GM21723 (cell line): ENCODE measurements at regions not wholly inside any gene's neighbourhood (a gene's known extent, or its start where the extent isn't known, plus 50 kb on each side); places are given as distances from the start of the nearest gene placed in this dataset.
"Not testable (repeated sequence)": the region's sequence is repeated elsewhere in the genome, so short reads cannot be mapped to it uniquely, and the experiment has no call there.

Experiments used
- ATAC-seq: cut with Tn5 transposase; IDR thresholded peaks from one replicate; pipeline ENCODE4 v1.9.1; 2021; ENCODE audit warnings: mild to moderate bottlenecking, moderate library complexity; ENCODE audit not compliant: unreplicated experiment

DNA sequence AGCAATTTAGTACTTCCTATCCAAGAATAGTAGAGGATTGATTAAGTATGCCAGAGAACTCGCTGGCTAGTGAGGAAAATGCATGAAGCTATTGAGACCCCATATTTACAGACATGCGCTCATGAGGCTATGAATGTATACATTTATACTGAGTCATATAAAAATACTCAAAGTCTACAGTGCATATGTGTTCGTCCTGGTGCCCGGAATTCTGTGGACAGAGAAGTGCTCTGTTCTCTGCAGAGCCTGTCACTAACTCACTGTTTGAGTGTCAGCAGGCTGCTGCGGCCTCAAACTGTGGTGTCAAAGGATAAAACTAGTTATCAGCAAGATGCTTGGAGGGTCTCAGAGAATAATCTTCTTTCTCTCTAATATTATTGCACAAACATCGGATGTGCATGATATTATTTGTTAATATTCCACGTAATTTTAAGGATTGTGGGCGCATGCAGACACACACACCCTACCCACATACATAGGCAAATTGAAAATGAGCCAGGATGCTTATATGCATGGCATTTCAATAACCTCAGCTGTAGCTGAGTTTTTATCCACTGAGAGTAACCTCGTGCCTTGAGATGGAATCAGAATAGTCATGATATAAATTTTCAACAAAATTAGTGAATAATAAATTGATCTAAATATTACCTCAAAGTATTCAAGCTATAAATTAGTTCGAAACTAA, 50.0 kb upstream of the TSC22D2 start:
- no peak for ATAC-seq

DNA sequence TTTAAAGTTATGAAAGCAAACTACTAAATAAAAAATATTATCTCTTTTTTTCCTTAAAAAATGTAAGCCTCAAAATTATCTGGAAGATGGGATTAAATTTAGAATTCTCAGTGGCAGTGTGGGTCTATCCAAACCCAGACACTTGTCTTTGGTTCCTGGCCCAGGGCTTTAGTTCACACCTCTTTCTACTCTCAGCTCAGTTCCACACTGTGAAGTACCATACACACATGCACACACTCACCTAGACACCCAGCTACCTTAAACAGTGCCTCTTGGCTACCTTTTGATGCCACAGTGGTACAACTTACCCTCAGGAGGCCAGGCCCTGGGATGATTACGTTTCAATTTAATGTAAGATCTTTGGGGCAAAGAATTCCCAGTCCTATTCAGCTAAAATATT, 51.0 kb upstream of the TSC22D2 start:
- no peak for ATAC-seq

DNA sequence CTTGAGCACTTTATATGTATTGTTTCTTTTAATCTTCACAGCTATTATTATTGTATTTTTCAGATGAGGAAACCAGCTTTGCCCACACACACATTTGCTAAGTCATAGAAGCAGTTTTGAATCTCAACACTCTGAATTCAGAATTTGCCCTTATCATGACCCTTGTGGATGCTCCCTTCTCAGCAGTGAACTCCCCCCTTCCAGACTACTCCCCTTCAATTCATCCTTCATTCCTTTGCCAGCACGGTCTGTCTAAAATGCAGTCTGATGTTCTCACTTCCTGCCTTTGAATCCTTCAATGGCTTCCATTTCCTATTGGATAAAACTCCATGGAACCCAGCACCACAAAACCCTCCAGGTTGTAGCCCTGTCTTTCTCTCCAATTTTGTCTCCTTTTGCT, 52.5 kb upstream of the TSC22D2 start:
- no peak for ATAC-seq

DNA sequence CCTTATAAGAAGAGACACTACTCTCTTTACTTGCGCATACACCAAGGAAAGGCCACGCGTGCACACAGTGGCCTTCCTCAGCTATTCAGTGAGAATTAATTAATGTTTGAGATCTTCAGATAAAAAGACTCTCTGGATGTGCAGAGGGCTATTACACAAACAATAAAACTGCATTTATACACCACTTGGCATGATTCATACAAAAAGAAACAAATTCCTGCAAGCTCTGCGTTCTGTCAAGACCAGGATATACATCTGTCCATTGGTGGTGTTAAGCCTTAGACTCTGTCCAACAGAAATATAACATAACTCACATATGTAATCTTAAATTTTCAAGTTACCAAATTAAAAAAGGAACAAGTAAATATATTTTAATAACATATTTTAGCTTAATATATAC, 55.2 kb upstream of the TSC22D2 start:
- ATAC-seq, result no peak

DNA sequence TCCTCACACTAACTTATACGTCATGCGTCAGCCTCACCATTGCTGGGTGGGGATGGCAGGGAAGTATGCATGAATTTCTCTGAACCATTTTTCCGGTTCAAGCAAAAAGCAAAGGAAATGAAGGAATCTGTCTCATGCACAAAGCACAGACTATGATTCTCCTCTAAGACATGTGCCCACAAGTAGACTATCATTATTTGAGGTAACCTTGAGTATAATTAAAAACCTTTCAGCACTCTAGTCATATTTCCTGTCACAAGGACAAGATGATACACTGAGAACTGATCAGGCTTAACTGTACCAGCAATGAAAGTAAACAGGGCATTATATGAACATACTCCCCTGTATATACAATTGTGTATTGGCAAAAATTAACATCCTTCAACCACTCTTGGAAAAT, 56.7 kb upstream of the TSC22D2 start:
- no peak for ATAC-seq

DNA sequence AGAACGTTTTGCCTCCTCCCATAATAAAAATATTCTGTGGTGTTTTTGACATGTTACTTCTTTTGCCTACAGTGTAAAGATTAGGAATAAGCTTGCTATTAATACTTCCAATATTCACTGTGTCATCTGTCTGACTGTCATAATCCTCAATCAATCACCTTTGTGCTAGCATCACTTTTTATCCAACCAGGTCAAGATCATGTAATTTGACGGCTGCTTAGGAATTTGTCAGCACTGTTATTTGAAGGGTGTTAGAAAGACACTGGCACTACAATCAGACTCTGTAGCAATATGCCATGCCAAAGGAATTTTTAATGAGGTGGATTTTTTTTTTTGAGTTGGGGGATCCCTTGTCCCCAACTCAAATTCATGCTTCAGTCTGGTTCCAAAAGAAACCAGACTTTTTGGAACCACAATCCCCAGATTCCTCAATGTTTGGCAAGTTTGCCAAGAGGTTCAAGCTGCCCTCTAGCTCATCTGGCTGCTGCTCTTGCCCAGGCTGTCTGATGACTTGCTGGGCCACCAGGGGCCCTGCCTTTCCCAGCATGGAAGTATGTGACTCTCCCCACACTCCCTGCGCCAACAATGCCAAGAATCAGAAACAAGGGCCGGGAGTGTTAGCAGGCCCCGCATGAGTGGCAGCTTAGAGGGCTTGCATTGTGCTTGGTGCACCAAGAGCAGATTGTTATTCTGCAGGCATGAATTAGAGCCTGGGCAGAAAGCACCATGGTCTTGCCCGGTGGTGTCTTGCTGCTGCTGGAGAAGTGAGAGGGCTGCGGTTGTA, 58.6 kb upstream of the TSC22D2 start:
- no peak for ATAC-seq

DNA sequence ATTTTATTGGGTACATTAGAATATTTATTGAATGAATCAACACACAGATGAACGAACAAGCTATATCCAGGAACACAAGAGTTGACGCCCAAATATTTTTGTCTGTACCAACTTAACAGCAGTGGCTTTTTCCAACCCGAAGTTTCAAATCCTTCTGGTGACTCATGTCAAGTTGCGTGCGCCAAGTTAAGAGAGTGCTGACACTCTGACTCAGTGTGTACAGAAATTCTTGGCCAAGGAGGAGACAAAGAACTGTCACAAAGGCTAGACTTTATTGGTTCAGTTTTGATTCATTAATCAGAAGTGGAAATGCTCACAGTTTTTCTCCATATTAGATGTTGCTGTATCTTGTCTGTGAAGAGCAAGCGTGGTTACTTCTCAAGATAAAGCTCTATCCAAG, 59.6 kb upstream of the TSC22D2 start:
- no peak for ATAC-seq

DNA sequence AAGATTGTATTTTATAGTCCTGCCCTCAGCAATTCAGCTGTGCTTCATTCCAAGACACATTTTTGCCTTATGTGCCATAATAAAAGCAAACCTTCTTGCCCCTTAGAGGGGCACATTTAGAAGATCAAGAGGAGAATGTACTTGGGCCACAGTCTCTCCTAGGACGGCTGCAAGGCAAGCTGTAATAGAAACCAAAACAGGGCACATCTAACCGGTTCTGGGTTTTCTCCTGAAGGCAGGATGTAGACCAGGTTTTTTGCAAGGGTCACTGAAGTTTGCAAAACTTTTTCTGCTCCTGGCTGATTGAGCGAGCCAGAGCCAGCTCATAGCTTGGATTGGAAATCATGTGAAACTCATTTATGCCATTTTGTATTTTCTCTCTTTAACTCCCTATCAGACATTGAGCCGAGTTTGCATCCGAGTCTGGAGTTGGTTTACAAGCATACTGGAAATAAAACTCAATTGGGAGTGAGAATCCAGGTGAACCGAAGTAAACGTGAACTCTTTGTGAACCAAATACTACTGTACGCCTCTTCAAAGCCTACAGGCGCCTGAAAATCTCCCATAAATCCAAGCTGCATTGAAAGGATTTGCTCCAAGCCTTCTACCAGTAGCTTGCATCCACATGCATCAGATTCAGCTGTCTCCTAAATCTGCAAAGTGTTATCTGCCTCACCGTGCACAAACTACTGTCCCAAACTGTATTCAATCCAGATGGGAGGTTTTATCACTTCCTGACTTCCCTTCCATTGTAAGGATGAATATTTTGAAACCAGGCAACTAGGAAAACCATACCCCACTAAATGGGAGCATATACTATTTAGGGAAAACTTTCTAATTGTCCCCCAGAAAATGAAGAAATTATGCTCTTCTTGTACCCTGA, 60.9 kb upstream of the TSC22D2 start:
- ATAC-seq, result no peak

DNA sequence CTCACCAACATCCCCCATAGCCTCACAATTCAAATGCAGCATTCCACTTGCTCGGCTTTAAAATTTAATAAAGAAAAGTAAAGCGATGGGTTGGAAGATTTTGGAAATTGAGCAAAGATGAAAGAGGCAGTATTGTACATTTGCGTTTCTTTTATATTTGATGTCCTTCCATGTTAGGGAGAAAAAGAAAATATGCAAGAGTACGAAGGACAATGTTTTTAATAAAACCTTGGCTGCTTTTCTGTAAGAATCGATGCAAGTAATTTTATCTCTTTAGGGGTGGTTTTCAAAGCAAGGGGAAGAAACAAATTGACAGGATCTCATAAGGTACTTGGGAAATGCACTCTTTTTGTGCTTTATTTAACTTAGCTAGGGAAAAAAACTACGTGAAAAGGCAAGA, 61.8 kb upstream of the TSC22D2 start:
- ATAC-seq, result no peak

DNA sequence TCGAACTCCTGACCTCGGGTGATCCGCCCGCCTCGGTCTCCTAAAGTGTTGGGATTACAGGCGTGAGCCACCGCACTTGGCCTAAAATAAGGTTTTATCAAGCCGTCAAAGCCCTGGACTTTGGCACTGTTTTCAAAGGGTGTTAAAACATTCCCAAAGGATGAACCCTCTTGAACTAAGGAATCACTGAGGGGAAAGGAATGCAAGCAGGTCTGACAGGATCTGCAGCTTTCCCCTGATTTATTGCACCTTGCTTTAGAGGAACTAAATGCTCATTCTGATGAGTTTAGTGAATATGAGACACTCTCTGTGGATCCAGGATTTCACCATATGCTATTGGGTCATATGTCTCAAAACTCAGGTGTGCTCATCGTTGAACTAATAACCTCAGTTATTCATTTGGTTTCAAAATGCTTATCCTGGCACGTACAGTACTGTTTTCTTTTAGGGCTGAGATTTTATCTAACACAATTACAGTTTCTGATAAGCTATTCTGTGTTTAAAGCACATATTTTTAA, 63.0 kb upstream of the TSC22D2 start:
- no peak for ATAC-seq

DNA sequence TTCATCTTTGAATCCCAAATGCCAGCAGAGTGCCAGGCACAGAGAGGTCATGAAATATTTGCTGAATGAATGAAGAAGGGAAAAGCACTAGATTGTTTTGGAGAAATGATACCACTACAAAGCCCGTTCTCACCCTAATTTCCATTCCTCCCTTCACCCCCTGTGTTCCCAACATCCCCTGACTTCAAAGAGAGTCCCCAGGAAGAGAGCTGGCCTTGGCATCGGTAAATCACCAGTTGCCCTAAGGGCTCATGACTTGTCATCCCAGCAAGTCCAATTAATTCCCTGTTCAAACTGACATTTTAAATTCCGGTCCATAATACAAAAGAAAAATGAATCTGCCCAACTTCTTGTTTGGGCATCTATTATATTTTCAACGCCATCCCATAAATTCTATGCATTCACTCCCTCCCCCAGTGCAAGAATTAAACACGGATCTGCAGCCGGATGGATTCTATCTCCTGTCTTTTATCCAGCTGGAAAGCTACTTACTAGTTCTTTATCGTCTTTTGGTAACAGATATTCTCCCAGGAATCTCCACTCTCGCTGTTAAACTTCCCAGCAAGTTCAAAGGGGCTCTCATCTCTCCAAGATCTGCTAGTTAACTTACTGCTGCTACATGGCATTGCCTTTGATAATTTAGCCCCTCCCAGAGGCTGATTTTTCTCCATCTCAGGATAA, 63.9 kb upstream of the TSC22D2 start:
- no peak for ATAC-seq

DNA sequence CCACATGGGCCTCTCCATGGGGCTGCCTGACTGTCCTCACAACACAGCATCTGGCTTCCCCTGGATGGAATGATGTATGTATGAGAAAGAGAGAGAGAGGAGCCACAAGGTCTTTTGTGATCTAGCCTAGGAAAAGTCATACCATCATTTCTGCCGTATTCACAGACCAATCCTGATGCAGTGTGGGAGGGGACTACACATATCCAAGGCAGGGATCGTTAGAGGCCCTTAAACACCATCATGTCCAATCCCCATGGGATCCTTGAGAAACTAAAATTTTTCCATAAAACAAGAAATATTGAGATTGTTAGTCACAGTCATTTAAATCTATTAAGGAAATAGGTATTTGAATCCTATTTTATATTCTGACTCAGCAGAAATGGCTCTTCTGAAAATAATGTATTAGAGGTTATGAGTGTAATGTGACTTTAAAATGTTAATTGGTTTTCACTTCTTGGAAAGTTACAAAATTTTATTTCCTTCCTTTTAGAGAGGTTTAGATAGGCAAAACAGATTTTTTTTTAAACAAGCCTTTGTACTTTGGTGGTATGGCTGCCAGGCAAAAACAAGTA, 65.1 kb upstream of the TSC22D2 start:
- ATAC-seq, result no peak

DNA sequence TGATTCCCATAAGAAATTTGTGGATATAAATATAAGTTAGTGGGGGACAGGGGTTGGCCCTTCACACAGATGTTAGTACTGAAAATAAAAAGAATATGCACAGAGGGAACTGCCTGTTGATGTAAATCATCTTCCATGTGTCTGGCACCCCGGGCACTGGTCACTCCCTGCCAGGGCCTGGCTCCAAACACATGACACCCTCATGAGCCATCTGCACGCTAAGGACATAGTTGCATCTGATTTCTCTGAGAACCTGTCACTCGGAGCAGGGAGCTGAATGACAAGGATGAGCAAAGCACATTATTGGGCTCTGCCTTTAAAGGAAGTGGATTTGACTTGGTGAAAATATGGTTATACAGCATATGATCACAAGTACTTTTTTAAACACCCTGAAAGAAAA, 66.2 kb upstream of the TSC22D2 start:
- ATAC-seq, result no peak

DNA sequence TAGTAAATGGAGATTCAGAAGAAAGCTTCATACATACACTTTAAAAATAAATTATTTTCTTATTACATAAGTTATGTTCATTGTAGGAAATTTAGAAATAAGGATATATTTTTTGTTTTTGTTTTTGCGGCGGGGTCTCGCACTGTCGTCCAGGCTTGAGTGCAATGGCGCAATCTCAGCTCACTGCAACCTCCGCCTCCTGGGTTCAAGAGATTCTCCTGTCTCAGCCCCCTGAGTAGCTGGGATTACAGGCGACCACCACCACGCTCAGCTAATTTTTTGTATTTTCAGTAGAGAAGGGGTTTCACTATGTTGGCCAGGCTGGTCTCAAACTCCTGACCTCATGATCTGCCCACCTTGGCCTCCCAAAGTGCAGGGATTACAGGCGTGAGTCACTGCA, 71.7 kb upstream of the TSC22D2 start:
- ATAC-seq, result not testable (repeated sequence)

DNA sequence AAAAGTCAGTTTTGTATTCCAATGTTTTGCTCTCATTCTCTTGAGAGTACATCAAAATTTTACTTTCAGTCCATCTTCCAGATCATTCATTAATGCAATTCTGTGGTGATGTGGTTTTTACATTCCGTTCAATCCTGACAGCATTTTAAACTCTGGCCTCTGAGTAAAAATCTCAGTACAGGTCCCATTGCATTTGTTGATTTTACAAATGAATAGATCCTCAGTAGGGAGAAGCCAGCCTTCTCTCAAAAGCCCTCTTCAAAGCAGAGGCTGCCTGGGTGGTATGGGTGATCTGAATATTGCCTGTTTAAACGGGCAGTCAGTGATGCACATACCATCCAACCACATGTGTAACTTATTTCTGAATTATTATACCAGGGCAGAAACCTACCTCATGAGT, 72.5 kb upstream of the TSC22D2 start:
- no peak for ATAC-seq

DNA sequence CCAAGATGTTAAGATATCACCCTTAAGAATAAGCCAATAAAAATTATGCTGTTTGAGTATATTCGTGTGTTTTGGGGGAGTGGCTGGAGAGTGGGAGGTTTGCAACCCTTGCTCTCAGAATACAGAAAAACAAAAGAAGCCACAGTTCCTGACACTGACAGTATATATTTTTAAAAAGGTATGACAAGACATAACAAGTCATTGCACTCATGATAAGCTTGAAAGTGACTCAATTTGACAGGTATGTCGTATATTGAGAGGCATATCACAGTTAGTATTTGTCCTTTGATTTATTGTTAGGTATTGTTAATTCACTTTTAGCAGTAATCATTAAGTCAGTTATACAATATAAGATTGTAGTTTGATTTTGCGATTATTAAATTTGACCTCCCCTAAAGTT, 73.1 kb upstream of the TSC22D2 start:
- ATAC-seq, result no peak

DNA sequence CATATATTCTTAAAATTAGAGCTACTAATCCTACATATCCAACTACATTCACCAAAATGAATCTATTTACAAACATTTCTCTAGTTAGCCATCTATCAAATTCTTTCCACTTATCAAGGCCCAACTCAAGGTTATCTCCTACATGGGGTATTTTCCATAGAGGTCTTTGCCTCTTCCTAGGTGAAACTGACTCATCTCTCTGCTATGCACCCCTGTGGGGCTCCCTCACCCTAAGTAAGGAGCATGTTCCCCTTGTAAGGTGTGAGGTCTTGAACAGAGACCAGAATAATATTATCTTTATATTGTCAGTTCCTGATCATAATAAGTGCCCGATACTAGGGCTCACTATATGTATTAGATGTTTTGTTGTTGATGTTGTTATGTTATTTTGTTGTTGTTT, 74.6 kb upstream of the TSC22D2 start:
- ATAC-seq, result no peak

DNA sequence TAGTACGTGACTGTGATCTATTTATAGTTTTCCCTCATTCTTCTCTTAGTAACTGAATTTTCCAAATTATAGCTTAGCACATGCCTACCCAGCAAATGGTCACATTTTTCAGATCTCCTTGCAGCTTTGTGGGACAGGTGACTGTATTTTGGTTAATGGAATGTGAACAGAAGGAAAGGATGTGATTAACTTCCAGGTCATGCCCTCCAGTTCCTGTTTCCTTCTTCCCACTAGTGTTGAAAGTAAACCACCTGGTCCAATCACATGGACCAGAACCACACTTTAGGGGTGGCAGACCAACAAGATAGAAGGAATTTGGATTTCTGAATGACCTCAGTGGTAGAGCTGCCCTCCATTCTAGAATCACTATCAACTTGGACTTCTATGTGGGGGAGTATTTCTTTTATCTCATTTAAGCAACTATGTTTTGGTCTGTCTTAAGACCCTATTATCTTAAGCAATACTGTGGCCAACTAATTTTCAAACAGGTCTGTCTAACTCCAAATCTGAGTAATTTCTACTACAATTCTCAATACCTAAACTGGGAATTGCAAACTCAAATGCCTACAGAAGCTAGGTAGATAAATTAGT, 76.0 kb upstream of the TSC22D2 start:
- no peak for ATAC-seq

DNA sequence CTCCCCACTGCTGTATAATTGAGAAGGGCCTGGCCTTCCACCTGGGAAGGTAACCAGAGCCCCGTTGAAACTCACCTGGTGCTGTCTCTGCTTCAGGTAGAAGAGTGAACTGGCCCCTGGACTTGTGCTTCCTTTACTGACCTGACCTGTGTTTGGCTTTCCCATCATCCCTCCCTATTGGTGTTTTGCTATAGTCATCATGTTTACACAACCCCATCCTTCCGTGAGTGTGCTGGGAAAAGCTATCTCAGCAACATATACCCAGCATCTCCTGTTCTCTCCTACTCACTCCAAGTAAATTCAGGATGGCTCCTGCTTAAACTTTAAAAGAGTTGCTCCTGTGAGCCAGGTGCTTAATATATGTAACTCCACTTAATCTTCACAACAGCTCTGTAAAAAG, 77.2 kb upstream of the TSC22D2 start:
- no peak for ATAC-seq

DNA sequence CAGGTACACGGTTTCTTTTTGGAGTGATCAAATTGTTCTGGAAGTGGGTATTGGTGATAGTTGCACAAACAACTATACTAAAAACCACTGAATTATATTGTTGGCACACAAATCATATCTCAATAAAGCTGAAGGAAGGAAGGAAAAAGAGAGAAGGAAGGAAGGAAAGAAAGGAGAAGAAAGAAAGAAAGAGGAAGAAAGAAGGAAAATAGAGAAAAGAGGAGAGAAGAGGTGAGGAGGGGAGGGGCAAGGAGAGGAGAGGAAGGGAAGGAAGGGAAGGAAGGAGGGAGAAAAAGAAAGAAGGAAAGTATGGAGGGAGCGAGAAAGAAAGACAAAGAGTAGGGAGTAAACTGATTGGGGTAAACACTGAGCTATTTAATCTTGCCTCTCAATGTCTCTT, 77.9 kb upstream of the TSC22D2 start:
- no peak for ATAC-seq
